SK-N-SH (cell line): ENCODE measurements at regions not wholly inside any gene's neighbourhood (a gene's known extent, or its start where the extent isn't known, plus 50 kb on each side); places are given as distances from the start of the nearest gene placed in this dataset.

Experiments used
- CTCF ChIA-PET: fragments of 300-600, 350-600 bp; formaldehyde crosslinking; extraction: SDS; loops from one replicate; lab custom pipeline; 2021; lab: Yijun Ruan, JAX
- POLR2A ChIA-PET: fragments of 350-600 bp; sonication (Branson Sonifier 250); formaldehyde crosslinking; extraction: SDS; loops from one replicate; lab custom pipeline; 2020; ENCODE audit warnings: antibody characterized with exemption, inconsistent platforms; lab: Yijun Ruan, JAX
- DNase-seq: peaks from one replicate; pipeline ENCODE4 v3.0.0; 2012
- H2AFZ ChIP-seq: fragments of 200-600 bp; sonication (generic); 2 replicates; pipeline ENCODE4 v1.8.1; 2016; ENCODE audit warnings: antibody characterized with exemption, mild to moderate bottlenecking, low read depth
- H3F3A ChIP-seq: fragments of 200-600 bp; sonication (generic); replicated peaks from 2 replicates; pipeline ENCODE3; 2016; ENCODE audit warnings: antibody characterized with exemption, mild to moderate bottlenecking; ENCODE audit not compliant: insufficient read depth
- H3K27ac ChIP-seq, 2 experiments: fragments of 200-500 bp in 1 of 2; fragments of 200-600 bp in 1 of 2; sonication (Bioruptor generic) in 1 of 2; sonication (generic), shearing (Covaris generic) in 1 of 2; 2 replicates each; pipeline versions ENCODE4 v1.5.1 to v1.6.1; 2014 to 2016; ENCODE audit warnings: low read depth in 2 of 2, inconsistent platforms in 1 of 2, low read length in 1 of 2, mild to moderate bottlenecking in 1 of 2, mixed read lengths in 1 of 2
- H3K27me3 ChIP-seq: fragments of 200-600 bp; sonication (generic), shearing (Covaris generic); 2 replicates; pipeline ENCODE4 v1.6.1; 2016; ENCODE audit warnings: mixed run types; ENCODE audit not compliant: insufficient read depth
- H3K36me3 ChIP-seq, 2 experiments: fragments of 200-500 bp in 1 of 2; fragments of 200-600 bp in 1 of 2; sonication (Bioruptor generic) in 1 of 2; sonication (generic) in 1 of 2; replicated peaks in 1 of 2; 2 replicates each; pipeline versions ENCODE3 to v1.5.1; 2014 to 2016; ENCODE audit warnings: low read length in 1 of 2, mild to moderate bottlenecking in 1 of 2; ENCODE audit not compliant: insufficient read depth in 2 of 2, control insufficient read depth in 1 of 2
- H3K4me1 ChIP-seq, 2 experiments: fragments of 200-500 bp in 1 of 2; fragments of 200-600 bp in 1 of 2; sonication (Bioruptor generic) in 1 of 2; sonication (generic), shearing (Covaris generic) in 1 of 2; 2 replicates each; pipeline versions ENCODE4 v1.5.1 to v1.6.1; 2014 to 2016; ENCODE audit warnings: low read depth in 1 of 2, low read length in 1 of 2, mixed run types in 1 of 2; ENCODE audit not compliant: insufficient read depth in 2 of 2, control insufficient read depth in 1 of 2
- H3K4me2 ChIP-seq: fragments of 200-600 bp; sonication (generic), shearing (Covaris generic); 2 replicates; pipeline ENCODE4 v1.6.1; 2017; ENCODE audit warnings: mixed run types
- H3K4me3 ChIP-seq, 2 experiments: fragments of 200-500 bp in 1 of 2; fragments of 200-600 bp in 1 of 2; sonication (Bioruptor generic) in 1 of 2; sonication (generic), shearing (Covaris generic) in 1 of 2; 2 replicates each; pipeline versions ENCODE4 v1.5.1 to v1.8.1; 2014 to 2016; ENCODE audit warnings: low read depth in 2 of 2, inconsistent platforms in 1 of 2, low read length in 1 of 2, mild to moderate bottlenecking in 1 of 2, mixed read lengths in 1 of 2, moderate library complexity in 1 of 2
- H3K79me2 ChIP-seq: fragments of 200-600 bp; sonication (generic); 2 replicates; pipeline ENCODE4 v1.8.1; 2017; ENCODE audit warnings: mild to moderate bottlenecking; ENCODE audit not compliant: insufficient read depth
- H3K9ac ChIP-seq: fragments of 200-600 bp; sonication (generic); 2 replicates; pipeline ENCODE4 v1.6.1; 2017; ENCODE audit warnings: mixed run types
- H3K9me2 ChIP-seq: fragments of 200-600 bp; sonication (generic); 2 replicates; pipeline ENCODE4 v1.6.1; 2017; ENCODE audit warnings: mixed run types
- H3K9me3 ChIP-seq: fragments of 200-600 bp; sonication (generic); 2 replicates; pipeline ENCODE4 v1.6.1; 2017; ENCODE audit warnings: mixed run types, mild to moderate bottlenecking, moderate library complexity
- H4K20me1 ChIP-seq: fragments of 200-600 bp; sonication (generic); 2 replicates; pipeline ENCODE4 v1.6.1; 2017; ENCODE audit warnings: mild to moderate bottlenecking, mixed run types; ENCODE audit not compliant: insufficient read depth
- CHD2 ChIP-seq: fragments of 150-350 bp; IDR thresholded peaks from 2 replicates; pipeline ENCODE4 v1.6.1; 2018; ENCODE audit warnings: low read length; ENCODE audit not compliant: partially characterized antibody
- EP300 ChIP-seq, 2 experiments: IDR thresholded peaks; 2 replicates each; pipeline versions ENCODE4 v1.4.0 to v1.6.1; 2012; ENCODE audit warnings: borderline replicate concordance in 1 of 2, low read depth in 1 of 2, low read length in 1 of 2
- FOSL2 ChIP-seq: IDR thresholded peaks from 2 replicates; pipeline ENCODE4 v1.4.0; 2012; ENCODE audit warnings: low read depth, mild to moderate bottlenecking, moderate library complexity, borderline replicate concordance
- FOXJ3 ChIP-seq: sonication (generic); formaldehyde crosslinking; IDR thresholded peaks from 2 replicates; pipeline ENCODE4 v1.5.1; 2020; ENCODE audit warnings: mild to moderate bottlenecking, missing genetic modification reagents
- FOXM1 ChIP-seq: IDR thresholded peaks from 2 replicates; pipeline ENCODE4 v1.4.0; 2012; ENCODE audit warnings: low read depth, mild to moderate bottlenecking
- IRF3 ChIP-seq: fragments of 150-350 bp; IDR thresholded peaks from 2 replicates; pipeline ENCODE4 v1.6.1; 2016; ENCODE audit warnings: mild to moderate bottlenecking, low read depth, low read length
- NRF1 ChIP-seq: IDR thresholded peaks from 2 replicates; pipeline ENCODE4 v1.6.1; 2012; ENCODE audit warnings: low read depth, mild to moderate bottlenecking, low read length
- REST ChIP-seq: IDR thresholded peaks from 2 replicates; pipeline ENCODE4 v1.6.1; 2012; ENCODE audit warnings: mild to moderate bottlenecking, low read depth, low read length, moderate library complexity
- RFX5 ChIP-seq: IDR thresholded peaks from 2 replicates; pipeline ENCODE4 v1.6.1; 2012; ENCODE audit warnings: mild to moderate bottlenecking, improper control_type of control experiment, low read length
- RXRA ChIP-seq: IDR thresholded peaks from 2 replicates; pipeline ENCODE4 v1.4.0; 2012; ENCODE audit warnings: low read depth, mild to moderate bottlenecking, borderline replicate concordance
- TAF1 ChIP-seq: IDR thresholded peaks from 2 replicates; pipeline ENCODE4 v1.6.1; 2012; ENCODE audit warnings: low read depth, mild to moderate bottlenecking, low read length, moderate library complexity, borderline replicate concordance
- TCF12 ChIP-seq: IDR thresholded peaks from 2 replicates; pipeline ENCODE4 v1.4.0; 2012
- USF2 ChIP-seq: fragments of 150-350 bp; IDR thresholded peaks from 2 replicates; pipeline ENCODE4 v1.6.1; 2017; ENCODE audit warnings: antibody characterized with exemption, low read length, low read depth, borderline replicate concordance
- WGBS: methylation state at CpG from one replicate; pipeline ENCODE4 v1.1.6; 2017; ENCODE audit warnings: low lambda C conversion rate; 5-methylcytosine and 5-hydroxymethylcytosine counted together
- TF ChIP-seq, protein P1 (sequence below): fragments of 200-600 bp; sonication (generic); IDR thresholded peaks from 2 replicates; pipeline ENCODE4 v1.6.1; 2017; ENCODE audit warnings: antibody characterized with exemption, mild to moderate bottlenecking, moderate library complexity
- TF ChIP-seq, protein P2 (sequence below): IDR thresholded peaks from 2 replicates; pipeline ENCODE4; 2012

GRCh38 chr3:30372837-30373236, 233.6 kb upstream of the TGFBR2 start:
- no peaks in the 10 kb centered on the region for H3K36me3 ChIP-seq
- no peaks in the 10 kb centered on the region for H3K27me3 ChIP-seq
- no peak overlapping the region for H3K4me2 ChIP-seq
- POLR2A ChIA-PET, result no interaction called here
- no peak overlapping the region for H3K4me3 ChIP-seq
- no peaks in the 10 kb centered on the region for H3K79me2 ChIP-seq
- no peaks in the 10 kb centered on the region for H4K20me1 ChIP-seq
- no peak overlapping the region for H2AFZ ChIP-seq
- H3F3A ChIP-seq, result peaks cover under 1% of the 10 kb centered on the region
- no peak overlapping the region for H3K9ac ChIP-seq
- no peaks in the 10 kb centered on the region for H3K9me2 ChIP-seq
- 88% methylated on average over 3 of the region's 3 CpGs for WGBS
- CTCF ChIA-PET, result interaction anchor here (0.9 kb wide), 1 partner anchor 17 kb away, joined by 3 read pairs; no protein-coding TSS in a partner anchor
- H3K9me3 ChIP-seq, result no peaks in the 10 kb centered on the region
- no peak overlapping the region for H3K27ac ChIP-seq
- DNase-seq, result no peak
- H3K4me1 ChIP-seq, result peaks cover 0 to 3% of the 10 kb centered on the region in 2 experiments; a peak in 2 of 4 replicates
- no peak for TF ChIP-seq IRF3
- no peak for TF ChIP-seq NRF1
- no peak for TF ChIP-seq TCF12
- TF ChIP-seq EP300 (IDR thresholded peaks at IDR 0.05; ENCODE audit: borderline replicate concordance in 1 of 2, low read depth in 1 of 2, low read length in 1 of 2), result no peak
- TF ChIP-seq, protein P1, sequence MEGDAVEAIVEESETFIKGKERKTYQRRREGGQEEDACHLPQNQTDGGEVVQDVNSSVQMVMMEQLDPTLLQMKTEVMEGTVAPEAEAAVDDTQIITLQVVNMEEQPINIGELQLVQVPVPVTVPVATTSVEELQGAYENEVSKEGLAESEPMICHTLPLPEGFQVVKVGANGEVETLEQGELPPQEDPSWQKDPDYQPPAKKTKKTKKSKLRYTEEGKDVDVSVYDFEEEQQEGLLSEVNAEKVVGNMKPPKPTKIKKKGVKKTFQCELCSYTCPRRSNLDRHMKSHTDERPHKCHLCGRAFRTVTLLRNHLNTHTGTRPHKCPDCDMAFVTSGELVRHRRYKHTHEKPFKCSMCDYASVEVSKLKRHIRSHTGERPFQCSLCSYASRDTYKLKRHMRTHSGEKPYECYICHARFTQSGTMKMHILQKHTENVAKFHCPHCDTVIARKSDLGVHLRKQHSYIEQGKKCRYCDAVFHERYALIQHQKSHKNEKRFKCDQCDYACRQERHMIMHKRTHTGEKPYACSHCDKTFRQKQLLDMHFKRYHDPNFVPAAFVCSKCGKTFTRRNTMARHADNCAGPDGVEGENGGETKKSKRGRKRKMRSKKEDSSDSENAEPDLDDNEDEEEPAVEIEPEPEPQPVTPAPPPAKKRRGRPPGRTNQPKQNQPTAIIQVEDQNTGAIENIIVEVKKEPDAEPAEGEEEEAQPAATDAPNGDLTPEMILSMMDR, result no peak

GRCh38 chr3:30384546-30385072, 221.8 kb upstream of the TGFBR2 start:
- no peaks in the 10 kb centered on the region for H3F3A ChIP-seq
- WGBS, result 85% methylated on average over 2 of the region's 2 CpGs
- TF ChIP-seq FOXM1 (no peak), CHD2 (no peak), USF2 (no peak), FOSL2 (no peak), RXRA (no peak), FOXJ3 (no peak), TAF1 (no peak), REST (no peak), RFX5 (no peak), TCF12 (no peak), NRF1 (no peak)
- TF ChIP-seq, protein P2, sequence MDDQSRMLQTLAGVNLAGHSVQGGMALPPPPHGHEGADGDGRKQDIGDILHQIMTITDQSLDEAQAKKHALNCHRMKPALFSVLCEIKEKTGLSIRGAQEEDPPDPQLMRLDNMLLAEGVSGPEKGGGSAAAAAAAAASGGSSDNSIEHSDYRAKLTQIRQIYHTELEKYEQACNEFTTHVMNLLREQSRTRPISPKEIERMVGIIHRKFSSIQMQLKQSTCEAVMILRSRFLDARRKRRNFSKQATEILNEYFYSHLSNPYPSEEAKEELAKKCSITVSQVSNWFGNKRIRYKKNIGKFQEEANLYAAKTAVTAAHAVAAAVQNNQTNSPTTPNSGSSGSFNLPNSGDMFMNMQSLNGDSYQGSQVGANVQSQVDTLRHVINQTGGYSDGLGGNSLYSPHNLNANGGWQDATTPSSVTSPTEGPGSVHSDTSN, result no peak
- TF ChIP-seq, protein P1, result no peak

More at GRCh38 chr3:30384546-30385072, 221.8 kb upstream of the TGFBR2 start:
- no peak overlapping the region for H3K27ac ChIP-seq
- H3K9me3 ChIP-seq, result no peaks in the 10 kb centered on the region
- POLR2A ChIA-PET, result no interaction called here
- H3K36me3 ChIP-seq, result no peaks in the 10 kb centered on the region
- no peaks in the 10 kb centered on the region for H4K20me1 ChIP-seq
- H3K27me3 ChIP-seq, result no peaks in the 10 kb centered on the region
- no peak overlapping the region for H2AFZ ChIP-seq
- CTCF ChIA-PET, result no interaction called here
- no peak for DNase-seq
- H3K4me2 ChIP-seq, result no peak overlapping the region
- H3K4me3 ChIP-seq, result no peak overlapping the region
- no peaks in the 10 kb centered on the region for H3K9me2 ChIP-seq
- H3K9ac ChIP-seq, result no peak overlapping the region
- H3K4me1 ChIP-seq, result no peaks in the 10 kb centered on the region
- H3K79me2 ChIP-seq, result no peaks in the 10 kb centered on the region
